ENCODE measurements at regions not wholly inside any gene's neighbourhood (a gene's known extent, or its start where the extent isn't known, plus 50 kb on each side); places are given as distances from the start of the nearest gene placed in this dataset.

GRCh38 chr7:41847606-41848005 lies 144.7 kb upstream of the INHBA start:
- Histone ChIP-seq H4K20me1 (ENCODE audit: control insufficient read depth, extremely low read depth, insufficient read depth, low read length) (no peaks in the 10 kb centered on the region), H3K4me1 (ENCODE audit: control insufficient read depth, extremely low read depth, insufficient read depth, low read length) (no peaks in the 10 kb centered on the region), H3K27me3 (ENCODE audit: control insufficient read depth, extremely low read depth, insufficient read depth, low read length) (no peaks in the 10 kb centered on the region), H3K9ac (ENCODE audit: control insufficient read depth, extremely low read depth, insufficient read depth, low read length) (no peak overlapping the region), H3K27ac (ENCODE audit: control insufficient read depth, insufficient read depth, low read length) (no peak overlapping the region), H3K4me3 (ENCODE audit: control insufficient read depth in 2 of 3, extremely low read depth in 1 of 3, insufficient read depth in 2 of 3, low read depth in 1 of 3, low read length in 3 of 3) (no peak overlapping the region), H3K4me2 (ENCODE audit: control insufficient read depth, extremely low read depth, insufficient read depth, low read depth, low read length) (no peak overlapping the region), H3K79me2 (ENCODE audit: control insufficient read depth, insufficient read depth, low read length) (no peaks in the 10 kb centered on the region), H3K9me1 (ENCODE audit: control insufficient read depth, extremely low read depth, insufficient read depth, low read length) (no peaks in the 10 kb centered on the region), H3K9me3 (ENCODE audit: control insufficient read depth, low read depth, low read length) (no peaks in the 10 kb centered on the region), H2AFZ (ENCODE audit: control insufficient read depth, low read length) (no peak overlapping the region), H3K36me3 (ENCODE audit: control insufficient read depth in 2 of 2, extremely low read depth in 1 of 2, insufficient read depth in 2 of 2, low read length in 2 of 2) (no peaks in the 10 kb centered on the region)
- TF ChIP-seq EZH2 (IDR thresholded peaks at IDR 0.05; ENCODE audit: low read length): no peak
- no peak for TF ChIP-seq CTCF (optimal IDR thresholded peaks at IDR 0.05 in 1 of 3, IDR thresholded peaks at IDR 0.05 in 1 of 3, conservative IDR thresholded peaks at IDR 0.05 in 1 of 3; ENCODE audit: extremely low read depth in 1 of 3, insufficient read depth in 2 of 3, low read length in 3 of 3)
- DNase-seq (ENCODE audit: low read depth, low spot score): no peak
- dilution Hi-C loops (cut with MboI; ENCODE audit: extremely low pct_ligation_motif_present, low sequenced_read_pairs): no loop called here
- no peak for FAIRE-seq

- Histone ChIP-seq H3K36me3 (ENCODE audit: control insufficient read depth in 2 of 2, extremely low read depth in 1 of 2, insufficient read depth in 2 of 2, low read length in 2 of 2) (no peaks in the 10 kb centered on the region), H2AFZ (ENCODE audit: control insufficient read depth, low read length) (no peak overlapping the region), H3K9ac (ENCODE audit: control insufficient read depth, extremely low read depth, insufficient read depth, low read length) (no peak overlapping the region), H3K27me3 (ENCODE audit: control insufficient read depth, extremely low read depth, insufficient read depth, low read length) (no peaks in the 10 kb centered on the region), H3K9me3 (ENCODE audit: control insufficient read depth, low read depth, low read length) (no peaks in the 10 kb centered on the region), H3K9me1 (ENCODE audit: control insufficient read depth, extremely low read depth, insufficient read depth, low read length) (no peaks in the 10 kb centered on the region), H3K79me2 (ENCODE audit: control insufficient read depth, insufficient read depth, low read length) (no peaks in the 10 kb centered on the region), H4K20me1 (ENCODE audit: control insufficient read depth, extremely low read depth, insufficient read depth, low read length) (no peaks in the 10 kb centered on the region), H3K4me1 (ENCODE audit: control insufficient read depth, extremely low read depth, insufficient read depth, low read length) (no peaks in the 10 kb centered on the region), H3K27ac (ENCODE audit: control insufficient read depth, insufficient read depth, low read length) (no peak overlapping the region), H3K4me3 (ENCODE audit: control insufficient read depth in 2 of 3, extremely low read depth in 1 of 3, insufficient read depth in 2 of 3, low read depth in 1 of 3, low read length in 3 of 3) (no peak overlapping the region), H3K4me2 (ENCODE audit: control insufficient read depth, extremely low read depth, insufficient read depth, low read depth, low read length) (no peak overlapping the region)
- DNase-seq (ENCODE audit: low read depth, low spot score) (no peak), FAIRE-seq (no peak)
- TF ChIP-seq EZH2 (IDR thresholded peaks at IDR 0.05; ENCODE audit: low read length): no peak
- no peak for TF ChIP-seq CTCF (optimal IDR thresholded peaks at IDR 0.05 in 1 of 3, IDR thresholded peaks at IDR 0.05 in 1 of 3, conservative IDR thresholded peaks at IDR 0.05 in 1 of 3; ENCODE audit: extremely low read depth in 1 of 3, insufficient read depth in 2 of 3, low read length in 3 of 3)
- dilution Hi-C loops (cut with MboI; ENCODE audit: extremely low pct_ligation_motif_present, low sequenced_read_pairs): no loop called here
Measured at GRCh38 chr7:41847151-41847550, 144.3 kb upstream of the INHBA start.

Measured in keratinocyte (primary cell).